ENCODE measurements at regions not wholly inside any gene's neighbourhood (a gene's known extent, or its start where the extent isn't known, plus 50 kb on each side); places are given as distances from the start of the nearest gene placed in this dataset.

- TF ChIP-seq POLR2AphosphoS5 (IDR thresholded peaks at IDR 0.05) (no peak), CTCF (IDR thresholded peaks at IDR 0.05) (no peak)
Observed at GRCh38 chr10:81034383-81034782, 496.7 kb downstream of the SH2D4B start.

All from stomach (tissue), 4 donors.